Daoy (cell line): ENCODE measurements at regions not wholly inside any gene's neighbourhood (a gene's known extent, or its start where the extent isn't known, plus 50 kb on each side); places are given as distances from the start of the nearest gene placed in this dataset.

Experiments used
- DNase-seq: peaks from one replicate; pipeline ENCODE4 v3.0.0-alpha.2; 2015; ENCODE audit warnings: low read depth

DNA sequence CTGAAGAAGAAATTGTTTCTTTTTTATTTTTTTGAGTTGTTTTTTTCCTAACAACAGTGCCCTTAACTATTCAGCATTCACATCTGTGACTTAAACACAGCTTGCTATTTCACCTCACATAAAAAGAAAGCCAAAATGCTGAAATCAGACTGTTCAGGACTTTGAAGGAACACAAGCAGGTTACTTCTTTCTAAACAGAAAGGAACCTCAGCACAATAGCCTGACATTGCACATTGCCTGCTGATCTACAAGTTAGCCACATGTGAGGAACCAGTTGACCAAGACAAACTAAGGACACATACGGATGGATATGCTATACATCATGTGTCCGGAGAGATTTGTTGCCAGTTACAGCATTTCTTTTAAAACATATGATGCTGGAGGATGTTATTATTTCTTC lies 331.1 kb downstream of the FSIP2 start:
- no peak for DNase-seq

DNA sequence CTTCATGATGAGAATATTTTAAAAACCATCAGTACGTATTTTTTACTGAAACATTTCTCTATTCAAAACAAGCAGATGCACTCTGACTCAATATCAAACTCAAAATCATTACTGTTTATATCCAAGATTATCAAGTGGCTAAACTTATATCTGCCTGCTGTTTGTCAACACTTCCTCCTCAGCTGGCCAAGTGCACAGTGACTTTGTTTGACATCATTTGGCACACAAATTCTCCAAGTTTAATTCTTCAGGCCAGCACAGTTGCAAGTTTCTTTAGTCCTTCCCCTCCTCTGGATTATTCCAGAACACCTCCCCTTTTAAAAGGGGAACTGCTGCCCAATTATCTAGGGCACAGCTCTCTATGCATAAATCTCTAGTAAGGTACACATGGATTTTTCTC lies 346.6 kb downstream of the FSIP2 start:
- DNase-seq = no peak

DNA sequence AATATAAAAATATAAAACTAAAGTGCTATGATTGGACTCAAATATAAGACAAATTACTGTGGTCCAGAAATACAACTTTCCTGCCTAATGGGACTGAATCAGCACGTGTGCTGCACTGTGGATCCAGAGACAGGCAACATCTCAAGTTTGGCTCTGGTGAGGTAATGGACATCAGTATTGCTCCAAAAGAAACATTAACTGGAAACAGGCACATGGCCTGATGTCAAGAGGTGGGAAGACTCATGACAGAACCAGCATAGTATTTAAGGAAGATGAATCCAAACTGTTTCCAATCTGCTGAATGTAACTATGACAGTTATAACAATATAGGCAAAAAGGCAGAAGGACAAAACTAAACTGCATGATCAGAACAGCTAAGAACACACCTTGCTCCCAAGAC lies 354.6 kb downstream of the FSIP2 start:
- no peak for DNase-seq

DNA sequence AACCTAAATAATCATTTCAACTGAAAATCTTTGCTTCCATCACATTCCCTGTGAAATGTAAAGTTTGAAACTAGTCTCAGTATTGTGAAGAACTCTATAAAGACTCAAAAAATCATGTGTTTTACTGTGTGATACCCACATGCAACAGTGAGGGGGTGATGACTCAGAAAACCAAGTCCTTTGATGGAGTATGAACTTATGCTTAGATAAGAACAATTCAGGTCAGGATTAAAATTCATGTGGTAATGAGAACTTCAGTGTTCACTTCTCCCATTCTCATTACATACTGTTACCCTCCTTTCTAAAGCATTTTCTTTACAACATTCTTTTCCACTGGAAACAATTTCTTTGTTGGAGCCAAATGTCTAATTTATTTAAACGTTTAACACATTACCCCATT lies 360.2 kb downstream of the FSIP2 start:
- DNase-seq = peak; percentile 7

DNA sequence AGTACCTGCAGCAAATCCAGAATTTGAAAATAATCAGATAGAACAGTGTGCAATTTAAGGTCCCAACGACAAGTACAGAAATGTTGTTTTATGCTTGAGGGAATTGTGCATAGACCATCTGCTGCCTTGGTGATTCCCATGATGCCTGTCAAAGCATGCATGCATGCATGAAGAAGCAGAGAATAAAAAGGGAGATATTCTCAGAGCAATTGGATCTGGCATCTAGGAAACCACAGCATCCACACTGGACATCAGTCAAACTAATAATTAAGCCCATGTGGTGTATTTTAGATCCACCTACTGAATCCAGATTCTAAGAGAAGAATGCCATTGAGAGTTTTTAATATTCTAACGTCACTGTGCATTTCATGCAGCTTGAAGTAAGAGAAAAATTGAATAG lies 361.2 kb downstream of the FSIP2 start:
- DNase-seq = no peak

- DNase-seq = no peak
Observed at GRCh38 chr2:186100636-186101035, 362.0 kb downstream of the FSIP2 start.

GRCh38 chr2:186101616-186102015 lies 363.0 kb downstream of the FSIP2 start:
- DNase-seq = no peak

- no peak for DNase-seq
Observed at GRCh38 chr2:186103276-186103675, 364.7 kb downstream of the FSIP2 start.

DNA sequence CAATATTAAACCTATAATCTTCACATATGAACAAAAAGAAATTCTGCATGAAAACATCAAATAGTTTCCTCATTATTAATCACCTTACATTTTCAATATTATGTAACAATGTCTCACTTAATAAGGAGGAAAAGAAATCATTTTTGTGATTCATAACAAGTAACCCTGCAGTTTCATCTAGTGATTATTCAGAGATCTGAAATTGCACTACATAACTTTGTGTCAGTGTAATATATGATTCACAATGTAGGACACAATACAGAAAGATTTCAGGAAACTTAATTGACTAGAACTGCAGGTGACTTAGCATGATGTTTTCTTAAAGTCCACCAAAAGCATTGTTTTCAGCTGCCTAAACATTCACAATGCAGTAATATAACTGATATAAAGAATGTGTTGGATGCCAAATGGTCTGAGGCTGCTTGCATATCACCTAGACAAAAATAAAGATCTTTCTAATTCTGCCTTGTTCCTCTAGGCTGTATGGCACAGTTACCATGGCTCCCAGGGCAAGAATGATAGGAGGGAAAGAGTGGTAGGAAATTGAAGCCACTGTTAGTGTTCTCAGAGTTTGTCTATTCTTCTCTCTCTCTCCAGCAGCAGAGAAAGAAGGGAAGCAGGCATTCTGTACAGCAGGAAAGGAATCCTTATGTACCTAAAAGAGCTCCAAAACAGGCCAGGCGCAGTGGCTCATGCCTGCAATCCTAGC lies 366.6 kb downstream of the FSIP2 start:
- DNase-seq = no peak

DNA sequence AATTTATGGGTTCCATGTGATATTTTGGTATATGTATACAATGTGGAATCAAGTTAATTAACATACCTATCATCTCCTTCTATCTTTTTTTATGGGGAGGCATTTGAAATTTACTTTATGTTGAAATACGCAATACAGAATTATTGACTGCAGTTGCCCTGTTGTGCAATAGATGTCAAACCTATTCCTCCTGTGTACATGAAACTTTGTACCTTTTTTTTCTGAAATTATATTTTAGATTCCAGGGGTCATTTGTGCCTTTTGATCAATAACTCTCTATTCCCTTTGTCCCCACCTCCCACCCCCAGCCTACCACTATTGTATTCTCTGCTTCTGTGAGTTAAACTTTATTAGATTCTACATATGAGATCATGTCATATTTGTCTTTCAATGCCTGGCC lies 369.9 kb downstream of the FSIP2 start:
- no peak for DNase-seq

DNA sequence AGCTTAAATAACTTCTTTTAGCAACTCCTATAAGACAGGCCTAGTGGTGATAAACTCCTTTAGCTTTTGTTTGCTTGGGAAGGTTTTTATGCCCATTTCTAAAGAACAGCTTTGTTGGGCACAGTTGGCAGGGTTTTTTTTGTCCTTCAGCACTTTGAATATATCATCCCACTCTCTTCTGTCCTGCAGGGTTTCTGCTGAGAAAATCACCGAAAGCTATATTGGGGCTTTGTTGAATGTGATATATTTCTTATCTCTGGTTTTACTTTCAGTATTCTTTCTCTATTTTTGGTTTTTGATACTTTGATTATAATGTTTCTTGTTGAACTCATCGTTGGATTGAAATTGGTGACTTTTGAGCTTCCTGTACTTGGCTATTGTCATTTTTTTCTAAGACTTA lies 372.8 kb upstream of the ZC3H15 start:
- DNase-seq = no peak

- no peak for DNase-seq
Observed at GRCh38 chr2:186125156-186125555, 360.9 kb upstream of the ZC3H15 start.

- no peak for DNase-seq
Observed at GRCh38 chr2:186125625-186126024, 360.4 kb upstream of the ZC3H15 start.

GRCh38 chr2:186126181-186126580 lies 359.9 kb upstream of the ZC3H15 start:
- no peak for DNase-seq

- DNase-seq = peak; percentile 72
Observed at GRCh38 chr2:186129767-186130581, 356.1 kb upstream of the ZC3H15 start.

GRCh38 chr2:186130748-186131641 lies 355.1 kb upstream of the ZC3H15 start:
- peak; percentile 3 for DNase-seq

- DNase-seq = no peak
Observed at GRCh38 chr2:186135686-186136085, 350.4 kb upstream of the ZC3H15 start.

GRCh38 chr2:186136860-186137259 lies 349.2 kb upstream of the ZC3H15 start:
- no peak for DNase-seq

GRCh38 chr2:186138845-186139244 lies 347.2 kb upstream of the ZC3H15 start:
- DNase-seq = no peak

GRCh38 chr2:186159101-186159500 lies 327.0 kb upstream of the ZC3H15 start:
- no peak for DNase-seq

GRCh38 chr2:186164325-186164724 lies 321.7 kb upstream of the ZC3H15 start:
- no peak for DNase-seq

GRCh38 chr2:186170693-186171092 lies 315.4 kb upstream of the ZC3H15 start:
- no peak for DNase-seq
